ENCODE measurements at regions not wholly inside any gene's neighbourhood (a gene's known extent, or its start where the extent isn't known, plus 50 kb on each side); places are given as distances from the start of the nearest gene placed in this dataset.

DNA sequence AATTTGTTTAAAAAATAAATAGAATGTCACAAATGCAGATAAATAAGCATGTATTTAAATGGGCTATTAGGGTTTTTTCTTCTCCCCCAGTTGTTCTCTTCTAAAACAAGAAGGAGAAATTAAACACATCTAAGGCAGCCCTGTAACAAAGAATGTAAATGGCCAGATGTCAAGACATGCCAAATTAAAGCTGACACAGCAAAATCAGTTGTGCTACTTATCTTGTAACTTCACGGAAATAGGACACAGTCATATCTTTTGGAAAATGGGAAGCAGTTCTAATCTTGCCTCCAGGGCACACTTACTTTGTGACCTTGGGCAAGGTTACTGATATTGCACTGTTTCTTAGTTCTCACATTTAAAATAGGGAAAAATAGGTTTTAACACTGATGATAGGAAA, 200.1 kb upstream of the NRXN1 start:
- no peak for TF ChIP-seq EZH2 (IDR thresholded peaks at IDR 0.05; ENCODE audit: low read length)
- no peak for TF ChIP-seq CTCF (optimal IDR thresholded peaks at IDR 0.05 in 1 of 3, IDR thresholded peaks at IDR 0.05 in 1 of 3, conservative IDR thresholded peaks at IDR 0.05 in 1 of 3; ENCODE audit: extremely low read depth in 1 of 3, insufficient read depth in 2 of 3, low read length in 3 of 3)
